DMS79 (cell line): ENCODE measurements at regions not wholly inside any gene's neighbourhood (a gene's known extent, or its start where the extent isn't known, plus 50 kb on each side); places are given as distances from the start of the nearest gene placed in this dataset.
"Not testable (repeated sequence)": the region's sequence is repeated elsewhere in the genome, so short reads cannot be mapped to it uniquely, and the experiment has no call there.

Experiments
- DNase-seq: peaks from one replicate; lab custom pipeline; 2025; lab: John Stamatoyannopoulos, UW

GRCh38 chr4:13985837-13986236, 358.3 kb upstream of the BOD1L1 start:
- DNase-seq = no peak

- DNase-seq = no peak
These were observed 359.0 kb upstream of the BOD1L1 start for GRCh38 chr4:13986548-13986947.

GRCh38 chr4:13988353-13989305, 361.1 kb upstream of the BOD1L1 start:
- DNase-seq = no peak

- DNase-seq = no peak
These were observed 362.0 kb upstream of the BOD1L1 start for GRCh38 chr4:13989501-13989900.

GRCh38 chr4:13990596-13991589, 363.4 kb upstream of the BOD1L1 start:
- DNase-seq = no peak

- no peak for DNase-seq
These were observed 364.5 kb upstream of the BOD1L1 start for GRCh38 chr4:13992041-13992440.

GRCh38 chr4:13992975-13993520, 365.5 kb upstream of the BOD1L1 start:
- no peak for DNase-seq

- DNase-seq = no peak
These were observed 366.5 kb upstream of the BOD1L1 start for GRCh38 chr4:13994016-13994415.

- no peak for DNase-seq
These were observed 371.4 kb upstream of the BOD1L1 start for GRCh38 chr4:13998850-13999445.

- no peak for DNase-seq
These were observed 372.7 kb upstream of the BOD1L1 start for GRCh38 chr4:14000091-14000814.

GRCh38 chr4:14002331-14002730, 374.8 kb upstream of the BOD1L1 start:
- DNase-seq = not testable (repeated sequence)

GRCh38 chr4:14008494-14008893, 381.0 kb upstream of the BOD1L1 start:
- no peak for DNase-seq

GRCh38 chr4:14018191-14018853, 390.8 kb upstream of the BOD1L1 start:
- DNase-seq = no peak

- no peak for DNase-seq
These were observed 394.9 kb upstream of the BOD1L1 start for GRCh38 chr4:14022456-14022855.

- no peak for DNase-seq
These were observed 395.5 kb upstream of the BOD1L1 start for GRCh38 chr4:14023036-14023435.

GRCh38 chr4:14023896-14024295, 396.4 kb upstream of the BOD1L1 start:
- no peak for DNase-seq

- no peak for DNase-seq
These were observed 397.6 kb upstream of the BOD1L1 start for GRCh38 chr4:14025111-14025510.

- DNase-seq = no peak
These were observed 398.4 kb upstream of the BOD1L1 start for GRCh38 chr4:14025891-14026290.

GRCh38 chr4:14028862-14029261, 401.3 kb upstream of the BOD1L1 start:
- DNase-seq = no peak

- DNase-seq = no peak
These were observed 407.6 kb upstream of the BOD1L1 start for GRCh38 chr4:14035076-14035475.

GRCh38 chr4:14043203-14043602, 415.7 kb upstream of the BOD1L1 start:
- DNase-seq = no peak
